HG03064 (cell line): ENCODE measurements at regions not wholly inside any gene's neighbourhood (a gene's known extent, or its start where the extent isn't known, plus 50 kb on each side); places are given as distances from the start of the nearest gene placed in this dataset.

Experiments used
- ATAC-seq: cut with Tn5 transposase; IDR thresholded peaks from one replicate; pipeline ENCODE4 v1.9.1; 2021; ENCODE audit warnings: low read depth; ENCODE audit not compliant: unreplicated experiment

DNA sequence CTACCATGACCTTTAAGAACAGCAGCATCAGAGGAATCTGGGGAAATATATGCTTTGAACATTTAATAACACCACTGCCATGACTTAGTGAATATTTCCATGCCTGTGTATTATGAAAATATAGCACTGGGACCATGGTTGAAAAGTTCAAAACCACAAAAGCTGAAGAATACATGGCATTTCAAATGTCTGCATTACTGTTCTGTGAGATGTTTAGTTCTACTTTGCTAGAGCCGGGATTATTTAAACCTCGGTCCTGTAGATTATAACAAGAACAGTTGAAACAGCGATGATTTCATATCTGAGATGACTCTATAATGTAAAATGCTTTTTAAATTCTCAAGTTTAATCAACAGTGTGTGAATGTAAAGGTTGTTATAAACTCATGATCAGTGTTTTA lies 126.7 kb upstream of the AGA start:
- ATAC-seq = no peak

DNA sequence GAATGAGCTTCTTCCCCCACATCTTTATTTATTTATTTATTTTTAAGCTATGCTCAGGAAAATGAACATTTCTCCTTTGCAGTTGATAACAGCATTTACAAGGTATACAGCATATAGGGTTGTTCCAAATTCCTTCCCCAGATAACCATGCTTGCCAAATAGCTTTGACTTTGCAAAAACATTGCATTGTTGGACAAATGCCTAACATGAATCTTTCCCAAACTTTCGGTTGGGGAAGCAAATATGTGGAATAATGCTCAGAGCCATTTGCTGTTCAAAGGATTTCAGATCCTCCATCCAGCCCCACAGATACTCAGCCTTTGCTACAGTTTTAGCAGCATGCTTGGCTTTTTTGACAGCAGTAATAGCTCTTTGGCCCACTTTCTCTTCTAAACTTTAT lies 127.2 kb upstream of the AGA start:
- no peak for ATAC-seq

DNA sequence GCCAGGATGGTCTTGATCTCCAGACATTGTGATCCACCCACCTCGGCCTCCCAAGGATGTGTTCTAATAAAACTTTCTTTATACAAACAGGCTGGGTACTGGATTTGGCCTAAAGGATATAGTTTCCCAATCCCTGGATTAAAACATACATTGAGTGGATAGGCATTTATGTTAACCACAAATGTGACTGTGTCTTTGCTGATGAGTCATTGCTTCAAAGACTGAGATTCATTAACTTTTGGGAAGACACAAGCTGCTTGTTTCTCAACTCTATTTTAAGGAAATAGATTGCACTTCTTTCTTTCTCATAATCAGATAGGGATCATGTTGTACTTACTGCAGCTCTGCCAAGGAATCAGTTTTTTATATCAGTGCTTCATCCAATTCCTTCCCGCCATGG lies 131.3 kb upstream of the AGA start:
- no peak for ATAC-seq

DNA sequence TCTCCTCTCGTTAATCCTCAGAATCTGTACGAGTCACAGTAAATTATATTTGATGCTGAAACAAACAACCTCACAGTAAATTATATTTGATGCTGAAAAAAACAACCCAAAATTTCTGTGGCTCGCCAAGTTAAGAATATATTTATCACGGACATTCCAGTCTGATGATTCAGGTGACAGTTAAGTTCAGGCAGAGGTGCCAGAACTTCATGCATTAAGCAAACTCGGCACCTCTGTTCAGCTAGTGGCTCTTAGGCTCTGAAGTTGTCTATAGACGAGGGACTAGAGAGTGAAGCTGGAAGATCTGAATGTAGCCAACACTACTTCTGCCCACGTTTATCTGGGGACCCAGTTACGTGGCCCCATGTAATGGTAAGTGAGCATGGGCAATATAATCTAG lies 132.2 kb upstream of the AGA start:
- ATAC-seq = no peak

DNA sequence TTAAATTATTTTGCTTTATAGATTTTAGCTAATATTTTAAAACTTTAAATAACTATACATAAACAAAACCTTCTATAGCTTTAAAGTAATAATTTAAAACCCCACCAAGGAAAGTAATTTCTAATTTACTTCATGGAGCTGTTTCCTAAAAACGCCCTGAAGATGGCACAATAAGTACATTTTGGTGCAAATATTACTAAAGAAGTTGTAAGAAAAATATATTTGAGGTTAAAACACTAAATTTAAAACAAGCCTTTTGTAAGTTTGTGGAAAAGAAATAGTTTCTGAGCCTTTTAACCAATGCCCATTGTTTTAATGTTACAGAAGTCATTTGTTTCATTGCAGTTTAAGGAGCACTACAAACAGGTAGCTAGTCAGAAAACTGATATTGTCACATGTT lies 137.4 kb upstream of the AGA start:
- no peak for ATAC-seq

DNA sequence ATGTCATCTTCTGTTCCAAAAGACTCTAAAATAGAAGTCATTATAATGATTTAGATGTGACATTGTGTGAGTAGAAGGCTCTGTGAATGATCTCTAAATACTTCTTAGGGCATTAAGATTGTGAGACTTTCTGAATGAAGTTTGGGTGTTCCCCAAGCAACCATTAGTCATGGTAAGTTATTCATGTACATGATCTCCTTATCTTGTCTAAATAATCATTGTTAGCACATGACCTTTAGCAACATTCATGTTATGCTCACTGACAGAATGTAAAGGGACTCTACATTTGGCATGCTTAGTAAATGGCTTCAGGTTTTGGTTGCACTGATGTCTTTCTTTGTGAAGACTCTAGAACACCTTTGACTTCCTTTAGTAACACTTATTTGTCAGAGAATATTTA lies 140.8 kb upstream of the AGA start:
- ATAC-seq = no peak

DNA sequence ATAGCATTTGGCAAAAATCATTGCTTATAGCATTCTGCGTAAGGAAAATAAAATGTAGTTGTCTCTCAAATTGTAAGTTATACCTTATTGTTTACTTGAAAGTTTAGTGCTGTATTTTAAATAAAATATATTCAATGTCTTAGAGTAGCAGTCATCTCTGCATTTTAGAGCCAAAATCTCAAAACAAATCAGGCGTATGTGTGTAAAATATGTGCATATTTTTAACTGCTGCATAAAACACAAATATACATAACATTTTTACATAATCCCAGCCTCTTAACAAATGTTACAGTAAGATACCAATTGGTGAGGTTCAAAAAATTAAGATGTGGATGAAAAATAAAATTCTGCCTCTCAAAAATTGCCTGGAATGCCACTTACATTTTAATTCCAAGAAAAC lies 145.8 kb upstream of the AGA start:
- no peak for ATAC-seq

DNA sequence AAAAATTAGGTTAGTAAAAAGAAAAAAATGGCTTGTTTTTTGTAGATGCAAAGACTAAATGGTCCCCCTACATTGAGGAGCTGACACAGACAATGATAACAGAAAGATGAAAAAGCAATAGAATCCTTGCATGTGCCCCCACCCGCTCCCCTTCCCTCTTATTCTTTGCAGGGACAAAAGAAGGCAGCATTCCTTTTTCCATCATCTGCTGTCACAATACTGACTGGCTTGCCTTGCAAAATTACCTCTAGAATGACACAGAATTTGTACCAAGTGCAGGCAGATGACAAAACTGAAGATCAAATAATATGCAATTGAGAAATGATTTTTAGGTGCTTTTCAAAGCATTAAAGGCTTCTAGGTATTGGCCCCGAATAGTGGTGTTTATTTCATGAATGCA lies 153.1 kb upstream of the AGA start:
- ATAC-seq = no peak

DNA sequence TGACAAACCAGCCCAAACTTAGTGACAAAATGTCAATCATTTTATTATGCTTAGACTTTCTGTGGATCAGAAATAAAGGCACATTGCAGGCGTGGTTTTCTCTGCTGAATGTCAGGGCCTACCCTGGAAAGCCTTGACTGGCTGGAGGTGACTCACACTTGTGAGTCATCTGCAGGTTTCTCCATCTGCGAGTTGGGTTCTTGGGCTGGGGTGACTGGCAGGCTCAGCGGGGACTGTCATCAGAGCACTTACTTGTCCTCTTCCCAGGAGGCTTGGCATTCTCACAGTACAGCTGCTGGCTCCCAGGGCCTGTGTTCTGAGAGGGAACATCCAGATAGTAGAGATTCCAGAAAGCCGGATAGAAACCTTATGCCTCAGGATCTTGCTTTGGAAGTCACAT lies 153.8 kb upstream of the AGA start:
- ATAC-seq = no peak

DNA sequence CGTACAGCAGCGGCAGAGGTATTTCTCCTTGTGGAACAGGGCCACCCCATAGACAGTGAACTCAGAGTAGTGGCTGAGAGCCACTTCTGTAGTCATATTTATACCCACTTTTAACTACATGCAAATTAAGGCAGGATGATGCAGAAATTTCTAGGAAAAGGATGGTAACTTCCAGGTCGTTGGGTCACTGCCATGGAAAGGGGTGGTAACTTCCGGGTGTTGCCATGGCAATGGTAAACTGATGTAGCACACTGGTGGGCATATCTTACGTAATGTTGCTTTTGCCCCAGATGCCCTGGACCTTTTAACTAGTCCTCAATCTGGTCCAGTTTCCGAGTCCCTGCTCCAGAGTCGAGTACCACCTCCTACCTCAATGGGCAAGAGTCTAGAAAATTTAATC lies 154.8 kb upstream of the AGA start:
- no peak for ATAC-seq

DNA sequence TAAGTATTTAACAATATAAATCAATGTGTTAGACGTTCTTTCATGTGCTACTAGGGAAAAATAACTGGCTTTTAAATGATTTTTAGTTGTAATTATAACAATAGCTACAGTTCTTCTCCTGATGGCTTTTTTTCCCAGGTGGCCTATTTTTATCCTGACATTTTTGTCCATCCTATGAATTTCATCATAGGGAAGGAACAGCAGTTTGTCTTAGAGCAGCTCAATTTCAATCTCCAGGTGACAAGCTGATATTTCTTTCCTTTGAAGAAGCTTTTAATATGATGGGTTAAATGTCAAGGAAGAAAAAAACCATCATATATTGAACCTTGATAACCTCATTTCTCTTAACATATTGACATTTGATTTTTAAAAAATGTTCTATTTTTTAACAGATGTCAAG lies 163.0 kb upstream of the AGA start:
- ATAC-seq = no peak

DNA sequence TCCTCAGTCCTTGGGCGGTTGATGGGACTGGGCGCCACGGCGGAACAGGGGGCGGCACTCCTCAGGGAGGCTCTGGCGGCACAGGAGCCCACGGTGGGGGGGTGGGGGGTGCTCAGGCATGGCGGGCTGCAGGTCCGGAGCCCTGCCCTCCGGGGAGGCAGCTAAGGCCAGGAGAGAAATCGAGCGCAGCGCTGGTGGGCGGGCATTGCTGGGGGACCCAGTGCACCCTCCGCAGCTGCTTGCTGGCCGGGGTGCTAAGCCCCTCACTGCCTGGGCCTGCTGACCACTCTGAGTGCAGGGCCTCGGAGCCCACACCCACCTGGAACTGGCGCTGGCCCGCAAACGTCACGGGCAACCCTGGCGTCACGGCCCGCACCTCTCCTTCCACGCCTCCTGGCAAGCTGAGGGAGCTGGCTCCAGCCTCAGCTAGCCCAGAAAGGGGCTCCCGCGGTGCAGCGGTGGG lies 164.9 kb upstream of the AGA start:
- ATAC-seq = no peak

DNA sequence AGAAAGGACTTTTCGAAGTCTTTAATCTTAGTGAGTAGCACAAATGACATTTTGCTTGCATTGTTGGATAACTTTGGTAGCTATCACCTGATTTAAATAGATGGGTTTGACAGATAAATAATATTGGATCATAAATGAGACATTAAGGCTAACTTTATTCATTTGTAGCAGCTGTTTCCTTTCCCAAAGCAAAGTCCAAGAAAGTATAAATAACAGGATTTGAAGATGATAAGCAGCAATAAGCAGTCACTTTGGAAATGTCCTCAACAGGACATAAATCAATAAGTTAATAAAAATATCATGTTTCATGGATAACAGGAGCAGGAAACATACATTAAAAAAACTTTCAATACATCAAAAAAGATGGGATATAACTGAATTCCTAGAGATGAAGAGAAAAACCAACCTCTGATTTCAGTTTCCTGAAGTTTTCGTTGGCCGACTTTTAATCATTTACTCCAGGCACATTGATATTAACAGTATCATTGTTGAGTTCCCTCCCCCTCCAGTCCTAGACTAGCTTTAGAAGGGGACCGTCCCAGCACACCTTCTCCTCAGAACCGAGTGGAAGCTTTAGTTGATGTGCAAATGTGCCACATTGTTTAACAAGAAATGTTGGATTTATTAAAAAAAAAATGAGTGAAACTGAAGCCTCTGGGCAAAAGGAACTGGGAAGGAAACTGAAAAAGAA lies 169.9 kb upstream of the AGA start:
- no peak for ATAC-seq

DNA sequence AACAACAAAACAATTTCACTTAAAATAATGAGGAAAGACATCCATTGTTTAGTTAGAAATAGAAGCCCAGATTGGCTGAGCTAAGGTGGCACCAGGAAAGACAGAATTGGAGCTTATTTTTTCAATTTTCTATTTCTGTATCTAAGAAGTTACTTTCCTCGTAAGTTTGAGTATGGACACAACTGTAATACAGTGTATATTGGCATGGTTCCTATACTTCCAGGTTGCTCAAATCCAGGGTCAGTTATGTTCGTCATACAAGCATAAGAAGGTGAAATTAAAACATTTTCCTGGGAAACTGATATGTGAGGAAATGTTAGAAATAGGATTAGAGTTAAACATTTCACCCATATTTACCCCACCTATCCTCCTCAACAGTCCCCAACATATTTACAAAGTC lies 170.4 kb upstream of the AGA start:
- ATAC-seq = no peak

DNA sequence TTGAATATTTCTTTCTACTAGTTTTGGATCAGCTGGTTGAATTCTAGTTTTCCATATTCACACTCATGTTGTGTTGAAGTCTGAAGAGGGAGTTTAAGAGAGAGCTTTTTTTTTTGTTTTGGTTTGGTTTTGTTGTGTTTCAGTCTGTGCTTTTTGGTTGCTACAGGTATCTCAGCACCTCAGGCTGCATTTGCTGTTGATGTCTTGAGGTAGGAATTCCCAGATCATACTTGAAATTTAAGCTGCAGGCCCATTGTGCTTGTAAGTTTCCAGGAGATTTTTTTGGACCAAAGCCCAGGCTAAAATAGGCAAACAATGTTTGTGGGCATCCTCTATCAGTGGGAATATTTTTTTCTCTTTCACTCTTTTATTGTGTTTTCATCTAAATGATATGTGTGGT lies 190.2 kb upstream of the AGA start:
- ATAC-seq = no peak

DNA sequence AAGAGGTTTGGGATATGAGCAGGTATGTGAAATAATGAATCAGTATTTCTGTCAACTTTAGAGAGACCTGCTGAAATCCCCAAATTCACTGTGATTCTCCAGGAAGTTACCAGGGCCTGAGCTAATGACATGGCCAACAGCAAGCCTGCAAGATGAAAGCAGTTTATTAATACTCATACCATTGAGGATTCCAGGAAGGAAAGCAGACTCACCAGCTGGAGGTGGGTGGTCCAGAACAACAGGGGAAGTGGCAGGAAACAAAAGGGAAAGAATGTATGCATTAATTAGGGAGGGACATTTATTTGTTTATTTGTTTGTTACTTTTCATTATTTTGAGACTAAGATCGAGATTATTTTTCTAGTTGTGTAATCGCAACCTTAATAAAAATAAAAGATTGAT lies 196.6 kb upstream of the AGA start:
- ATAC-seq = no peak

DNA sequence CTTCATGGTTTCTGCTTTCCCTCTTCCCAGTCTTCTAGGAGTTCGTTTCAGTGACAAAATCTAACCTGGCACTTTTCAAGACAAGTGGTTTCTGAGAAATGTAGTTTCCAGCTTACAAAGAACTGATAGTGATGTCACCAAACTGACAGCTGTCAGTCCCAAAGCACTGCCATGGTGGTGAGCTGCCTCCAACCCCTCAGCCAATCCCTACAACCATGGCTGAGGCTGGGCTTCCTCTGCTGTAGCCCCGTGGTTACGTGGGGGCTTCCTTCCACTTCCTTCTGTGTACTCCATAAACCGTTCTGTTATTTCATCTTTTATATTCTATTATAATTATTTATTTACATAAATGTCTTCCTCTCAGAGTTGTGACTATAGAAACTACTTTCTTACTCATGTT lies 198.6 kb upstream of the AGA start:
- no peak for ATAC-seq

DNA sequence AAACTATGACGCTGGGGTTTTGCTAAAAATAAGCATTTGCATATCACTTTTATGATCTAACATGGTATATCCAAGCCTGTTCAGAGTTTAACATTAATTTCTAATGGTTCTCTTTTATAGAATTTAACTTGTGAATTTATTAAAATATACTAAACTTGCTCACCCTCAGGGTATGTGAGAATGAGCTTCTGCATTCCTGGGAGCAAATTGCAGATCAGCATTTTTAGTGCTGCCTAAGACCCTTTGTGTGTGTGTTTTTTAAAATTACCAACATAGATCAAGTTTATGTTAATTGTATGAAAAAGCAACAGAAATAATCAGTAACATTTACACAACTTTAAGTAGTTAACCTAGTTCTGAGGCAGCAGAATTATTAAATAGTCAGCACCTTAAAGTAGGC lies 218.0 kb upstream of the AGA start:
- no peak for ATAC-seq

DNA sequence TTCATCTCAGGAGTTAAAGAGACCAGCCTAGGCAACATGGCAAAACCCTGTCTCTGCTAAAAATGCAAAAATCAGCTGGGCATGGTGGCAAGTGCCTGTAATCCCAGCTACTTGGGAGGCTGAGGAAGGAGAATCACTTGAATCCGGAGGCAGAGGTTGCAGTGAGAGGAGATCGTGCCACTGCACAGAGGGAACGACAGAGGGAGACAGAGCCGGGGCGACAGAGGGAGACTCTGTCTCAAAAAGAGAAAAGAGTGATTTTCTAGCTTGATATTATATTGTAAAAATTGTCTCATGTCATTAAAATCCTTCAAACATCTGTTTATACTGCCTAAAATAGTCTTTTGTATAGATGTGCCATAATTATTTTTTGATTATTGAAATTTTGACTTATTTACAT lies 225.4 kb upstream of the AGA start:
- no peak for ATAC-seq

DNA sequence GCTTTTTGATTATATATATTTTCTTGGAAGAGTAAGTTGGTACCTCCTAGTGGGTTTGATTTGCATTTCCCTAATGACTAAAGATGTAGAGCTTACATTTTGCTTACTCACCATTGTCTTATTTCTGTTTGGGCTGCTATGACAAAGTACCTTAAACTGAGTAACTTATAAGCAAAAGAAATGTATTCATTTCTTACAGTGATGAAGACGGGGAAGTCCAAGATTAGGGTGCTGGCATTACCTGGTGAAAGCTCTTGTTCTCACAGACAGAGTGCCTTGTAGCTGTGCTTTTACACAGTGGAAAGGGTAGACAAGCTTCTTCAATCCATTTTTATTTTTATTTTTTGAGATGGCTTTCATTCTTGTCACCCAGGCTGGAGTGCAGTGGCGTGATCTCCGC lies 229.2 kb upstream of the AGA start:
- no peak for ATAC-seq

DNA sequence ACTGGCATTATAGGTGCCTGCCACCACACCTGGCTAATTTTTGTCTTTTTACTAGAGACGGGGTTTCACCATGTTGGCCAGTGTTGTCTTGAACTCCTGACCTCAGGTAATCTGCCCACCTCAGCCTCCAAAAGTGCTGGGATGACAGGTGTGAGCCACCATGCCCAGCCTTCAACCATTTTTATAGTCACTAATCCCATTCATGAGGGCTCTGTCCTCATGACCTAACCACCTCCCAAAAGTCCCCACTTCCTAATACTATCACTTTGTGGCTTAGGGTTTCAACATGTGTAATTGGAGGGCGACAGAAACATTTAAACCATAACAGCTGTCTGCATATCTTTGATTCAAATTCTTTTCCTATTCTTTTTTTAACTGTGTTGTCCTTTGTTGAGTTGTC lies 229.6 kb upstream of the AGA start:
- no peak for ATAC-seq

DNA sequence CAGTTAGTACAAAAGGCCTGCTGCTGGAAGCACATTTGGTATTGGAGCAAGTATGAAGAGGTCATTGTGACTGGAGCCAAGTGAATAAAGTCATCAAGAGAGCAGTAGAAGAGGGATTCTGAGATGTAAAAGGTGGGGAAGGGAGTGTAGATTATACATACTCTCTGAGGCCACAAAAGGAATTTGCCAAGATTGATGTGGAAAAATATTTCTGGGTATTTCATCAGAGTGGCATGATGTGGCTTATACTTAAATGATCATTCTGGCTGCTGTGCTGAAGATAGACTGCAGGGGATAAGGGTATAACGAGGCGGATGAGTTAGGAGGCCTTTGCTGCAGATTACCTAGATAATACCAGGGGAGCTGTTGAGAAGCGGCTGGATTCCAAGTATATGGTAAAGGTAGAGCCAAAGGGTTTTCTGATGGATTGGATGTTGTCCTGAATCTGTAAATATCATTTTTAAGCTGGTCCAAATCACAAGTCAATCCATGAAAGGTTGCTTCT lies 231.8 kb upstream of the AGA start:
- no peak for ATAC-seq

DNA sequence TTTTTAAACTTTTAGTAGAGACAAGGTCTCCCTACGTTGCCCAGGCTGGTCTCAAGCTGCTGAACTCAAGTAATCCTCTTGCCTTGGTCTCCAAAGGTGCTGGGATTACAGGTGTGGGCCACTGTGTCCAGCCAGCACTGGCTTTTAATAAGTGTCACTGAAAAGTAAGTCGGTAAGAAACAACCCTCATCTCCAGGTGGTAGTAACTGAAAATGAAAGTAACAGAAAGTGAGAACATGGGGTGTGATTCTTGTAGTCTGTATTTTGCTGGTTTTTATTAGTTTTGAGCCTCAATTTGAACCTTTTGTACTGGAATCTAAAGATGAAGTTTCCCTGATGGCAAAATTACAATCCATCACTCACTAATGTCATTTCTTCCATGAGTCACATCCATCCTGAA lies 238.1 kb upstream of the AGA start:
- ATAC-seq = no peak
